Loucy (cell line): ENCODE measurements at regions not wholly inside any gene's neighbourhood (a gene's known extent, or its start where the extent isn't known, plus 50 kb on each side); places are given as distances from the start of the nearest gene placed in this dataset.

Experiments used
- H2AFZ ChIP-seq: fragments of 200-600 bp; sonication (generic); 2 replicates; pipeline ENCODE4 v1.6.0; 2016; ENCODE audit warnings: antibody characterized with exemption, mild to moderate bottlenecking, low read length, moderate library complexity
- H3F3A ChIP-seq: fragments of 200-600 bp; 2 replicates; pipeline ENCODE4 v1.6.0; 2016; ENCODE audit warnings: antibody characterized with exemption, low read depth, mild to moderate bottlenecking
- H3K27me3 ChIP-seq: fragments of 200-600 bp; sonication (generic); 2 replicates; pipeline ENCODE4 v1.6.1; 2014; ENCODE audit warnings: low read length, mild to moderate bottlenecking; ENCODE audit not compliant: insufficient read depth, poor library complexity, severe bottlenecking
- H3K36me3 ChIP-seq: fragments of 200-600 bp; sonication (generic); 2 replicates; pipeline ENCODE4 v1.6.1; 2016; ENCODE audit warnings: low read length; ENCODE audit not compliant: insufficient read depth
- H3K4me1 ChIP-seq: fragments of 200-600 bp; sonication (generic); 2 replicates; pipeline ENCODE4 v1.5.1; 2014; ENCODE audit warnings: low read length, mild to moderate bottlenecking; ENCODE audit not compliant: insufficient read depth, poor library complexity, severe bottlenecking
- H3K4me2 ChIP-seq: fragments of 200-600 bp; sonication (generic); 2 replicates; pipeline ENCODE4 v1.6.0; 2014; ENCODE audit warnings: antibody characterized with exemption, low read length, low read depth, mild to moderate bottlenecking; ENCODE audit not compliant: poor library complexity, severe bottlenecking
- H3K4me3 ChIP-seq: fragments of 200-600 bp; sonication (generic); 2 replicates; pipeline ENCODE4 v1.5.1; 2014; ENCODE audit warnings: low read length, mild to moderate bottlenecking, mixed read lengths; ENCODE audit not compliant: poor library complexity, severe bottlenecking
- H3K79me2 ChIP-seq: fragments of 200-600 bp; sonication (generic); 2 replicates; pipeline ENCODE4 v1.6.1; 2014; ENCODE audit warnings: low read length; ENCODE audit not compliant: insufficient read depth
- H3K9ac ChIP-seq: fragments of 200-600 bp; sonication (generic); 2 replicates; pipeline ENCODE4 v1.6.0; 2014; ENCODE audit warnings: mild to moderate bottlenecking, low read depth, low read length, moderate library complexity; ENCODE audit not compliant: poor library complexity, severe bottlenecking
- H3K9me2 ChIP-seq: fragments of 200-600 bp; sonication (generic); replicated peaks from 2 replicates; pipeline ENCODE4 v1.6.1; 2016; ENCODE audit warnings: low read depth, low read length, mixed read lengths
- H3K9me3 ChIP-seq: fragments of 200-600 bp; sonication (generic); 2 replicates; pipeline ENCODE4 v1.6.1; 2014; ENCODE audit warnings: mild to moderate bottlenecking, antibody characterized with exemption, low read length, low read depth; ENCODE audit not compliant: insufficient read depth
- H4K20me1 ChIP-seq: fragments of 200-600 bp; sonication (generic); 2 replicates; pipeline ENCODE4 v1.6.0; 2014; ENCODE audit warnings: antibody characterized with exemption, low read length, mild to moderate bottlenecking; ENCODE audit not compliant: insufficient read depth, poor library complexity, severe bottlenecking
- CTCF ChIP-seq: fragments of 200-600 bp; sonication (generic); conservative IDR thresholded peaks from 2 replicates; pipeline ENCODE4 v1.5.1; 2014; ENCODE audit warnings: mild to moderate bottlenecking, antibody characterized with exemption, low read length
- EZH2phosphoT487 ChIP-seq: fragments of 200-600 bp; IDR thresholded peaks from 2 replicates; pipeline ENCODE4 v1.6.1; 2018; ENCODE audit warnings: antibody characterized with exemption, mild to moderate bottlenecking, moderate library complexity, borderline replicate concordance

DNA sequence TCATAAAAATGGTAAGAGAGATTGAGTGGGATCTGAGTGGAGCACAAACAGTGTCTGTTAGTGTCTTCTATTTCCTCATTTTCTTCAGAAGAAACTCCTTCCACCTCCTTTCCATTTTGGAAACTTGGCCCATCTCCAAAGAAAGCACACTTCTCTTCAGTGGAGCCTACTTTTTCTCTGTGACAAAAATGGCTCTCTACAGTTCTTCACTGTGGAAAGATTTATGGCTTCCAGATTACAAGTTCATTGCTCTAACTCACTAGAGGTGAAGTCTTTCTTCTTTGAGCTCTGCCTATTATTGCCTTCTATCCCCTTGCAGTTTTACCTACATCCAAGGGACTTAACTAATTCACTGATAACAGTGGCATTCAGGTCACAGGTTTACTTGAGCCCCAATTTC, 325.8 kb downstream of the ANTXR2 start:
- Histone ChIP-seq H3K4me3 (no peak overlapping the region), H3K79me2 (no peaks in the 10 kb centered on the region), H3K36me3 (no peaks in the 10 kb centered on the region), H3K4me2 (no peak overlapping the region), H3K9ac (no peak overlapping the region), H3F3A (no peaks in the 10 kb centered on the region), H3K9me2 (no peaks in the 10 kb centered on the region), H3K4me1 (peaks cover 2% of the 10 kb centered on the region), H2AFZ (no peak overlapping the region), H3K9me3 (no peaks in the 10 kb centered on the region), H3K27me3 (no peaks in the 10 kb centered on the region), H4K20me1 (no peaks in the 10 kb centered on the region)
- TF ChIP-seq CTCF = no peak
- no peak for TF ChIP-seq EZH2phosphoT487

DNA sequence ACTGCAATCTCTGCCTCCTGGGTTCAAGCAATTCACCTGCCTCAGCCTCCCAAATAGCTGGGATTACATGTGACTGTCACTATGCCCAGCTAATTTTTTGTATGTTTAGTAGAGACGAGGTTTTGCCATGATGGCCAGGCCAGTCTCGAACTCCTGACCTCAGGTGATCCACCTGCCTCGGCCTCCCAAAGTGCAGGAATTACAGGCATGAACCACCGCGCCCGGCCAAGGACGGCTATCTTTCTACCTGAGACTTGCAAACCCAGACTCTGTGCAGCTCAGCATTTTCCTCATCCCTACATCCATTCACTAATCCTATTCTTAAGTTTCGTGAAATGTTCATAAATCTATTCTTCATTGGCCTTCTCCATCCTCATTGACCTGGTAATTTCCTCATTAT, 330.0 kb downstream of the ANTXR2 start:
- Histone ChIP-seq H3K36me3 (no peaks in the 10 kb centered on the region), H3K4me3 (no peak overlapping the region), H3F3A (no peaks in the 10 kb centered on the region), H3K4me1 (peaks cover 2% of the 10 kb centered on the region), H4K20me1 (no peaks in the 10 kb centered on the region), H3K9me3 (no peaks in the 10 kb centered on the region), H3K79me2 (no peaks in the 10 kb centered on the region), H2AFZ (no peak overlapping the region), H3K4me2 (no peak overlapping the region), H3K9ac (no peak overlapping the region), H3K9me2 (no peaks in the 10 kb centered on the region), H3K27me3 (no peaks in the 10 kb centered on the region)
- TF ChIP-seq EZH2phosphoT487 (no peak), CTCF (no peak)

DNA sequence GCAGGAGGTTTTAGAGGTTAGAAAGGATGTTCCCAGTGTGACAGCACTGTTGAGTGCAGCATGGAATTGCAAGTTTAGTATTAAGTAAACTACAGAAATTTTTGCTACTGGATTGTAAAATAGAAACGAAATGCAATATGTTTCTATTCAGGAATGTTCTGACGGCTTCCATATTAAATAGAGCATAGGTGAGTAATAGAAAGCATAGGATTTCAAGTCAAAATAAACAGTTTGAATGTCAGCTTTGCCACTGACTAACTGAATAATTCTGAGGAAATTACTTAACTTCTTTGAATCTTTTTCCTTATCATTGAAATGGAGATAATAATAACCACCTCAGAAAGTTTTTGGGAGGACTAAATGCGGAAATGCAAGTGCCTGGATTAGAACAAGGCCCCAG, 331.9 kb upstream of the GK2 start:
- Histone ChIP-seq H3K36me3 (no peaks in the 10 kb centered on the region), H3K4me3 (no peak overlapping the region), H2AFZ (no peak overlapping the region), H3K9me3 (no peaks in the 10 kb centered on the region), H3K9me2 (no peaks in the 10 kb centered on the region), H3K4me1 (peaks cover 11% of the 10 kb centered on the region), H3K79me2 (no peaks in the 10 kb centered on the region), H4K20me1 (no peaks in the 10 kb centered on the region), H3F3A (no peaks in the 10 kb centered on the region), H3K9ac (no peak overlapping the region), H3K4me2 (no peak overlapping the region), H3K27me3 (no peaks in the 10 kb centered on the region)
- TF ChIP-seq CTCF (no peak), EZH2phosphoT487 (no peak)
